NB4 (cell line): ENCODE measurements at regions not wholly inside any gene's neighbourhood (a gene's known extent, or its start where the extent isn't known, plus 50 kb on each side); places are given as distances from the start of the nearest gene placed in this dataset.

ENCODE experiments used
- POLR2A ChIP-seq: IDR thresholded peaks from 2 replicates; pipeline ENCODE4 v1.6.1; 2011; ENCODE audit warnings: mild to moderate bottlenecking; ENCODE audit not compliant: insufficient read length; ENCODE audit errors: extremely low read depth
- TF ChIP-seq, protein P1 (sequence below): IDR thresholded peaks from one replicate; pipeline ENCODE4 v1.5.1; 2012; ENCODE audit warnings: low read depth, low read length

- TF ChIP-seq, protein P1, sequence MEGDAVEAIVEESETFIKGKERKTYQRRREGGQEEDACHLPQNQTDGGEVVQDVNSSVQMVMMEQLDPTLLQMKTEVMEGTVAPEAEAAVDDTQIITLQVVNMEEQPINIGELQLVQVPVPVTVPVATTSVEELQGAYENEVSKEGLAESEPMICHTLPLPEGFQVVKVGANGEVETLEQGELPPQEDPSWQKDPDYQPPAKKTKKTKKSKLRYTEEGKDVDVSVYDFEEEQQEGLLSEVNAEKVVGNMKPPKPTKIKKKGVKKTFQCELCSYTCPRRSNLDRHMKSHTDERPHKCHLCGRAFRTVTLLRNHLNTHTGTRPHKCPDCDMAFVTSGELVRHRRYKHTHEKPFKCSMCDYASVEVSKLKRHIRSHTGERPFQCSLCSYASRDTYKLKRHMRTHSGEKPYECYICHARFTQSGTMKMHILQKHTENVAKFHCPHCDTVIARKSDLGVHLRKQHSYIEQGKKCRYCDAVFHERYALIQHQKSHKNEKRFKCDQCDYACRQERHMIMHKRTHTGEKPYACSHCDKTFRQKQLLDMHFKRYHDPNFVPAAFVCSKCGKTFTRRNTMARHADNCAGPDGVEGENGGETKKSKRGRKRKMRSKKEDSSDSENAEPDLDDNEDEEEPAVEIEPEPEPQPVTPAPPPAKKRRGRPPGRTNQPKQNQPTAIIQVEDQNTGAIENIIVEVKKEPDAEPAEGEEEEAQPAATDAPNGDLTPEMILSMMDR = no peak
- no peak for TF ChIP-seq POLR2A
Observed at GRCh38 chr1:95766036-95766435, 532.0 kb downstream of the RWDD3 start.
